Ishikawa (cell line): ENCODE measurements at regions not wholly inside any gene's neighbourhood (a gene's known extent, or its start where the extent isn't known, plus 50 kb on each side); places are given as distances from the start of the nearest gene placed in this dataset.

Experiments
- CEBPB ChIP-seq: IDR thresholded peaks from 2 replicates; pipeline ENCODE4 v1.6.1; 2012
- CREB1 ChIP-seq: IDR thresholded peaks from 2 replicates; pipeline ENCODE4 v1.6.1; 2012; ENCODE audit warnings: low read depth
- EGR1 ChIP-seq: IDR thresholded peaks from 2 replicates; pipeline ENCODE4 v1.6.1; 2012
- EP300 ChIP-seq: IDR thresholded peaks from 2 replicates; pipeline ENCODE4 v1.6.1; 2012; ENCODE audit warnings: borderline replicate concordance
- MAX ChIP-seq: IDR thresholded peaks from 2 replicates; pipeline ENCODE4 v1.6.1; 2012
- NFIC ChIP-seq: IDR thresholded peaks from 2 replicates; pipeline ENCODE4 v1.6.1; 2012
- REST ChIP-seq: IDR thresholded peaks from 2 replicates; pipeline ENCODE4 v1.6.1; 2012; ENCODE audit warnings: low read depth, mild to moderate bottlenecking
- TCF12 ChIP-seq: IDR thresholded peaks from 2 replicates; pipeline ENCODE4 v1.6.1; 2012; ENCODE audit warnings: low read depth
- TEAD4 ChIP-seq: IDR thresholded peaks from 2 replicates; pipeline ENCODE4 v1.6.1; 2012
- USF1 ChIP-seq: IDR thresholded peaks from 2 replicates; pipeline ENCODE4 v1.6.1; 2012
- YY1 ChIP-seq: IDR thresholded peaks from 2 replicates; pipeline ENCODE4 v1.6.1; 2012; ENCODE audit warnings: low read depth

GRCh38 chr7:96903906-96904305, 101.4 kb upstream of the DLX6 start:
- TF ChIP-seq USF1, result no peak
- no peak for TF ChIP-seq MAX
- TF ChIP-seq EP300, result no peak
- TF ChIP-seq REST, result no peak
- TF ChIP-seq CEBPB, result no peak
- no peak for TF ChIP-seq NFIC
- TF ChIP-seq YY1, result no peak
- no peak for TF ChIP-seq CREB1
- TF ChIP-seq TCF12, result no peak
- no peak for TF ChIP-seq EGR1
- no peak for TF ChIP-seq TEAD4
